ENCODE measurements at regions not wholly inside any gene's neighbourhood (a gene's known extent, or its start where the extent isn't known, plus 50 kb on each side); places are given as distances from the start of the nearest gene placed in this dataset.

GRCh38 chr12:34291001-34291400 is 268.7 kb downstream of the ALG10 start:
- no peak for FAIRE-seq
- Histone ChIP-seq H3K27me3 (ENCODE audit: control insufficient read depth, insufficient read depth, low read length) (no peaks in the 10 kb centered on the region), H3K36me3 (ENCODE audit: control insufficient read depth, insufficient read depth, low read length) (no peaks in the 10 kb centered on the region), H3K4me3 (ENCODE audit: low read depth, low read length) (no peak overlapping the region)
- TF ChIP-seq CTCF (IDR thresholded peaks at IDR 0.05; ENCODE audit: insufficient read depth, low read length, severe bottlenecking) = no peak
- DNase-seq (ENCODE audit: low read depth) = no peak

- FAIRE-seq = no peak
- DNase-seq (ENCODE audit: low read depth) = no peak
- H3K36me3 ChIP-seq (ENCODE audit: control insufficient read depth, insufficient read depth, low read length) = no peaks in the 10 kb centered on the region
- no peak overlapping the region for H3K4me3 ChIP-seq (ENCODE audit: low read depth, low read length)
- TF ChIP-seq CTCF (IDR thresholded peaks at IDR 0.05; ENCODE audit: insufficient read depth, low read length, severe bottlenecking) = no peak
- H3K27me3 ChIP-seq (ENCODE audit: control insufficient read depth, insufficient read depth, low read length) = no peaks in the 10 kb centered on the region
Measured at GRCh38 chr12:34291426-34291901, 269.2 kb downstream of the ALG10 start.

GRCh38 chr12:34292736-34293625 is 270.7 kb downstream of the ALG10 start:
- DNase-seq (ENCODE audit: low read depth) = no peak
- H3K36me3 ChIP-seq (ENCODE audit: control insufficient read depth, insufficient read depth, low read length) = no peaks in the 10 kb centered on the region
- no peaks in the 10 kb centered on the region for H3K27me3 ChIP-seq (ENCODE audit: control insufficient read depth, insufficient read depth, low read length)
- TF ChIP-seq CTCF (IDR thresholded peaks at IDR 0.05; ENCODE audit: insufficient read depth, low read length, severe bottlenecking) = no peak
- no peak for FAIRE-seq
- H3K4me3 ChIP-seq (ENCODE audit: low read depth, low read length) = no peak overlapping the region

GRCh38 chr12:34294137-34294536 is 271.8 kb downstream of the ALG10 start:
- no peak for TF ChIP-seq CTCF (IDR thresholded peaks at IDR 0.05; ENCODE audit: insufficient read depth, low read length, severe bottlenecking)
- FAIRE-seq (no peak), DNase-seq (ENCODE audit: low read depth) (no peak)
- H3K36me3 ChIP-seq (ENCODE audit: control insufficient read depth, insufficient read depth, low read length) = no peaks in the 10 kb centered on the region
- H3K4me3 ChIP-seq (ENCODE audit: low read depth, low read length) = no peak overlapping the region
- H3K27me3 ChIP-seq (ENCODE audit: control insufficient read depth, insufficient read depth, low read length) = no peaks in the 10 kb centered on the region

- FAIRE-seq = no peak
- H3K4me3 ChIP-seq (ENCODE audit: low read depth, low read length) = no peak overlapping the region
- DNase-seq (ENCODE audit: low read depth) = no peak
- H3K36me3 ChIP-seq (ENCODE audit: control insufficient read depth, insufficient read depth, low read length) = no peaks in the 10 kb centered on the region
- H3K27me3 ChIP-seq (ENCODE audit: control insufficient read depth, insufficient read depth, low read length) = no peaks in the 10 kb centered on the region
- TF ChIP-seq CTCF (IDR thresholded peaks at IDR 0.05; ENCODE audit: insufficient read depth, low read length, severe bottlenecking) = no peak
Measured at GRCh38 chr12:34294671-34295365, 272.5 kb downstream of the ALG10 start.
